T47D (cell line): ENCODE measurements at regions not wholly inside any gene's neighbourhood (a gene's known extent, or its start where the extent isn't known, plus 50 kb on each side); places are given as distances from the start of the nearest gene placed in this dataset.
"Not testable (repeated sequence)": the region's sequence is repeated elsewhere in the genome, so short reads cannot be mapped to it uniquely, and the experiment has no call there.

Experiments used
- DNase-seq, 2 experiments: peaks; one replicate each; pipeline versions ENCODE4 v3.0.0 to v3.0.0-alpha.2; 2011 to 2012; ENCODE audit warnings: low read depth in 1 of 2, low spot score in 1 of 2
- JUND ChIP-seq: IDR thresholded peaks from 2 replicates; pipeline ENCODE4 v1.6.1; 2012; ENCODE audit warnings: low read depth
- in situ Hi-C: cut with HindIII; loops from 2 replicates; pipeline ENCODE4 v1.10.0; 2016; ENCODE audit warnings: low sequenced_read_pairs, low pct_unique_long_range_greater_than_20kb

GRCh38 chr7:16260236-16260728 is 161.1 kb downstream of the CRPPA start:
- DNase-seq: no peak
- in situ Hi-C loops: no loop called here
- no peak for TF ChIP-seq JUND

- in situ Hi-C loops, DNase-seq: not testable (repeated sequence)
Observed at GRCh38 chr7:16256419-16256818, 164.9 kb downstream of the CRPPA start.

GRCh38 chr7:16255952-16256351 is 165.4 kb downstream of the CRPPA start:
- in situ Hi-C loops, DNase-seq: not testable (repeated sequence)

GRCh38 chr7:16250655-16251054 is 170.7 kb downstream of the CRPPA start:
- DNase-seq, in situ Hi-C loops: not testable (repeated sequence)

- DNase-seq, in situ Hi-C loops: not testable (repeated sequence)
Observed at GRCh38 chr7:16249204-16249603, 172.1 kb downstream of the CRPPA start.

- DNase-seq, in situ Hi-C loops: not testable (repeated sequence)
Observed at GRCh38 chr7:16248556-16248955, 172.8 kb downstream of the CRPPA start.

GRCh38 chr7:16244469-16244868 is 176.9 kb downstream of the CRPPA start:
- in situ Hi-C loops: no loop called here
- DNase-seq: no peak
- TF ChIP-seq JUND: no peak

GRCh38 chr7:16242920-16243319 is 178.4 kb downstream of the CRPPA start:
- no peak for TF ChIP-seq JUND
- no peak for DNase-seq
- in situ Hi-C loops: no loop called here

- in situ Hi-C loops: no loop called here
- TF ChIP-seq JUND: no peak
- DNase-seq: no peak
Observed at GRCh38 chr7:16241017-16241416, 180.3 kb downstream of the CRPPA start.

GRCh38 chr7:16236381-16236780 is 185.0 kb downstream of the CRPPA start:
- no peak for DNase-seq
- no peak for TF ChIP-seq JUND
- in situ Hi-C loops: no loop called here

GRCh38 chr7:16235147-16236114 is 185.9 kb downstream of the CRPPA start:
- no peak for TF ChIP-seq JUND
- DNase-seq: no peak
- in situ Hi-C loops: no loop called here

- in situ Hi-C loops: no loop called here
- TF ChIP-seq JUND: no peak
- DNase-seq: no peak
Observed at GRCh38 chr7:16234493-16235146, 186.7 kb downstream of the CRPPA start.

- TF ChIP-seq JUND: no peak
- no peak for DNase-seq
- in situ Hi-C loops: no loop called here
Observed at GRCh38 chr7:16233517-16233916, 187.8 kb downstream of the CRPPA start.
